SK-N-MC (cell line): ENCODE measurements at regions not wholly inside any gene's neighbourhood (a gene's known extent, or its start where the extent isn't known, plus 50 kb on each side); places are given as distances from the start of the nearest gene placed in this dataset.

ENCODE experiments used
- DNase-seq: peaks from one replicate; pipeline ENCODE4 v3.0.0-alpha.2; 2011; ENCODE audit warnings: low read depth, low spot score
- H3K27ac ChIP-seq: fragments of 200-600 bp; sonication (generic); 2 replicates; pipeline ENCODE4 v1.5.1; 2016; ENCODE audit warnings: mixed run types
- H3K36me3 ChIP-seq: fragments of 200-600 bp; sonication (generic); 2 replicates; pipeline ENCODE4 v1.6.1; 2017; ENCODE audit warnings: antibody characterized with exemption, low read length, mixed read lengths; ENCODE audit not compliant: insufficient read depth
- H3K4me3 ChIP-seq: fragments of 200-600 bp; sonication (generic); 2 replicates; pipeline ENCODE4 v1.5.1; 2016
- H3K9ac ChIP-seq: fragments of 200-600 bp; sonication (generic); 2 replicates; pipeline ENCODE4 v1.8.0; 2017; ENCODE audit warnings: mixed run types, mixed read lengths; ENCODE audit not compliant: insufficient read length
- H3K9me3 ChIP-seq: fragments of 200-600 bp; sonication (generic); 2 replicates; pipeline ENCODE4 v1.6.1; 2017; ENCODE audit warnings: low read depth, mild to moderate bottlenecking, antibody characterized with exemption, low read length, moderate library complexity, mixed read lengths
- EZH2 ChIP-seq: fragments of 200-600 bp; sonication (generic); IDR thresholded peaks from one replicate; pipeline ENCODE4 v1.6.1; 2017; ENCODE audit warnings: antibody characterized with exemption
- FOXP2 ChIP-seq: optimal IDR thresholded peaks from 2 replicates; pipeline ENCODE3; 2011; ENCODE audit warnings: mild to moderate bottlenecking, moderate library complexity; ENCODE audit not compliant: insufficient read depth; ENCODE audit errors: extremely low read length, control extremely low read depth
- POLR2AphosphoS5 ChIP-seq: IDR thresholded peaks from 2 replicates; pipeline ENCODE4 v1.6.1; 2012; ENCODE audit warnings: mild to moderate bottlenecking, low read depth, low read length, borderline replicate concordance

- no peak for DNase-seq
- no peak overlapping the region for H3K9ac ChIP-seq
- TF ChIP-seq POLR2AphosphoS5 (no peak), FOXP2 (no peak), EZH2 (no peak)
- H3K36me3 ChIP-seq = no peaks in the 10 kb centered on the region
- H3K9me3 ChIP-seq = no peaks in the 10 kb centered on the region; the same call in 1 of the 2 replicates
- no peak overlapping the region for H3K4me3 ChIP-seq
- no peak overlapping the region for H3K27ac ChIP-seq
These were observed 106.8 kb downstream of the LITAF start for GRCh38 chr16:11479916-11480315.

DNA sequence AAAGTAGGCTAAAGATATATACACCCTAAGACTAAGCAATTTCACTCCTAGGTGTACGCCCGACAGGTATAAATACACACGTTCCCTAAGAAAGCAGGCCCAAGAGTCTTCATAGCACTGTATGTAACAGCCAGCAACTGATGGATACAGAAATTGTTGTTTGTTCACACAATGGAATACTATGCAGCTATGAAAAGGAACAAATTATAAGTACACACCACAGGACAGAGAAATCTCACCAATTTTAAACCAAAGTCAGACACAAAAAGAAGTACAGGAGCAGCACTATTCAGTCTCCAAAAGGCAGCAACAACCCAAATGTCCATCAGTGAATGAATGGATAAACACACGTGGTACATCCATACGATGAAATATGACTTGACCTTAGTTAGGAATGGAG, 106.1 kb downstream of the LITAF start:
- H3K9me3 ChIP-seq = no peaks in the 10 kb centered on the region; the same call in 1 of the 2 replicates
- TF ChIP-seq POLR2AphosphoS5 = no peak
- no peak for TF ChIP-seq FOXP2
- TF ChIP-seq EZH2 = no peak
- no peak overlapping the region for H3K9ac ChIP-seq
- no peaks in the 10 kb centered on the region for H3K36me3 ChIP-seq
- no peak overlapping the region for H3K27ac ChIP-seq
- no peak for DNase-seq
- no peak overlapping the region for H3K4me3 ChIP-seq

GRCh38 chr16:11481987-11482386, 104.7 kb downstream of the LITAF start:
- Histone ChIP-seq H3K9ac (no peak overlapping the region), H3K4me3 (no peak overlapping the region), H3K36me3 (no peaks in the 10 kb centered on the region), H3K9me3 (no peaks in the 10 kb centered on the region; the same call in 1 of the 2 replicates), H3K27ac (no peak overlapping the region)
- DNase-seq = no peak
- no peak for TF ChIP-seq POLR2AphosphoS5
- TF ChIP-seq EZH2 = no peak
- TF ChIP-seq FOXP2 = no peak

- no peak for DNase-seq
- H3K4me3 ChIP-seq = no peak overlapping the region
- H3K9me3 ChIP-seq = no peaks in the 10 kb centered on the region; the same call in 1 of the 2 replicates
- no peak overlapping the region for H3K27ac ChIP-seq
- H3K36me3 ChIP-seq = no peaks in the 10 kb centered on the region
- TF ChIP-seq FOXP2 (no peak), EZH2 (no peak), POLR2AphosphoS5 (no peak)
- H3K9ac ChIP-seq = no peak overlapping the region
These were observed 103.6 kb downstream of the LITAF start for GRCh38 chr16:11482946-11483748.

DNA sequence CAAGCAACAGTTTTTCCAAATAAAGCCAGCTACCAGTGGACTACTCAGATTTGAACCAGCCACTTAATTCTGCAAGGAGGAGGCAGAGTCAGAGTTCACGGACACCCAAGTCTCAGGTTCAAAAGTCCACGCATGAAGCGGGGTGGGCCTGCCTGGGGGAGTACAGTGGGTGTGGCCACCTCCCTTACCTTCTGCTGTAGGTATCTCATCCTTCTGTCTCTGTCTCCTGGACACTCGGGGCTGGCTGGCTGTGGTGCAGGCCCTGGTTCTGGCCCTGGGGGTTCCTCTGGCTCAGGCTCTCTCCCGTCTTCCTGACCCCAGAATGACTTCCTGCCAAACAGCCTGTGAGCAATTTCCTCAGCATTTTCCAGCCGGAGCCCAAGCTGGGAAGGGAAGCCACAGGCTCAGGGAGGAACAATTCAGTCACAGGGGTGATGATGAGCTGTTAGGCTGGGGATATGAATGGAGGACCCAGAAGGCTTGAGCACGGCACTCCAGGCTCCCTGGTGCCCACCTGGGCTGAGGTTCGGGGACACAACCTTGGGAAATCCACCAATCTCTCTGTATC, 101.9 kb downstream of the LITAF start:
- H3K9ac ChIP-seq = no peak overlapping the region
- no peaks in the 10 kb centered on the region; the same call in 1 of the 2 replicates for H3K9me3 ChIP-seq
- no peaks in the 10 kb centered on the region for H3K36me3 ChIP-seq
- no peak for DNase-seq
- no peak overlapping the region for H3K27ac ChIP-seq
- H3K4me3 ChIP-seq = no peak overlapping the region
- TF ChIP-seq POLR2AphosphoS5 (no peak), FOXP2 (no peak), EZH2 (no peak)

GRCh38 chr16:11485676-11486075, 101.0 kb downstream of the LITAF start:
- TF ChIP-seq POLR2AphosphoS5 (no peak), EZH2 (no peak), FOXP2 (no peak)
- Histone ChIP-seq H3K4me3 (no peak overlapping the region), H3K9me3 (no peaks in the 10 kb centered on the region; the same call in 1 of the 2 replicates), H3K27ac (no peak overlapping the region), H3K36me3 (no peaks in the 10 kb centered on the region), H3K9ac (no peak overlapping the region)
- no peak for DNase-seq

DNA sequence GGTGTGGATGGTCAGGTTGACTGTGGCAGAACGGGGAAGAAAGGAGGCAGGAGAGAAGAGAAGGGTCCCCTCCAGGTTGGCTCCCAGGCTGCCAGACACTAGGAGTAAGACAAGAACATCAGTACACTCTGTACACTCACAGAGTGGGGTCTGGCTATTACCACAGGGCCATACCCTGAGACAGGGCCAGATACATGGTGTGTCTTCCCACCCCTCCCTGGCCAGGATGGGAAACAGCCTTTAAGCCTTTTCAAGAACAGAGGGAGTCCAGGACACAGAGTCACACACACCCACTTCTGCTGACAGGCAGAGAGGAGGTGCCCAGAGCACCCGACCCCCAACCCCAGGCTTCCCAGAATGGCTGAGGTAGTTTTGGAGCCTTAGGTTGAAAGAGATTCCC, 99.4 kb downstream of the LITAF start:
- TF ChIP-seq FOXP2 (no peak), EZH2 (no peak), POLR2AphosphoS5 (no peak)
- H3K36me3 ChIP-seq = no peaks in the 10 kb centered on the region
- H3K9ac ChIP-seq = no peak overlapping the region
- H3K9me3 ChIP-seq = no peaks in the 10 kb centered on the region; the same call in 1 of the 2 replicates
- DNase-seq = no peak
- H3K27ac ChIP-seq = no peak overlapping the region
- no peak overlapping the region for H3K4me3 ChIP-seq

DNA sequence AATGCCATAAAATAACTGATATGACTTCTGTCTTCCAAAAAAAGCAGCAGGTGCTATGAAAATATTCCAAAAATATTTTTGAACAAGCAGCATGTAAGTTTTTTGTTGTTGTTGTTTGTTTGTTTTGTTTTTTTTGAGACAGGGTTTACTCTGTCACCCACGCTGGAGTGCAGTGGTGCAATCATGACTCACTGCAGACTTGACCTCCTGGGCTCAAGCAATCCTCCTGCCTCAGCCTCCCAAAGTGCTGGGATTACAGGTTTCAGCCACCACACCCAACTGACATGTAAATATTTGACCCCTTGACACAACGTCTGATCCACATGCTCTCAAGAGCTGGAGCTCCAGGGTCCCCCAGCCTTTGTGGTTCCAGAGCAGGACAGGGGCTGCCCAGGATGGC, 98.4 kb downstream of the LITAF start:
- Histone ChIP-seq H3K9me3 (no peaks in the 10 kb centered on the region), H3K9ac (no peak overlapping the region), H3K36me3 (no peaks in the 10 kb centered on the region), H3K4me3 (no peak overlapping the region), H3K27ac (no peak overlapping the region)
- TF ChIP-seq POLR2AphosphoS5 (no peak), EZH2 (no peak), FOXP2 (no peak)
- DNase-seq = no peak

- no peak overlapping the region for H3K4me3 ChIP-seq
- no peaks in the 10 kb centered on the region for H3K9me3 ChIP-seq
- H3K36me3 ChIP-seq = no peaks in the 10 kb centered on the region
- no peak overlapping the region for H3K27ac ChIP-seq
- H3K9ac ChIP-seq = no peak overlapping the region
- no peak for DNase-seq
- TF ChIP-seq EZH2 (no peak), FOXP2 (no peak), POLR2AphosphoS5 (no peak)
These were observed 95.2 kb downstream of the LITAF start for GRCh38 chr16:11491524-11491923.
